Skin epidermis (tissue), 12 donors: ENCODE measurements at regions not wholly inside any gene's neighbourhood (a gene's known extent, or its start where the extent isn't known, plus 50 kb on each side); places are given as distances from the start of the nearest gene placed in this dataset.

ENCODE experiments used
- H3K27ac ChIP-seq, 21 experiments: fragments of 200-600 bp; sonication (generic) in 11 of 21; one replicate each; pipeline ENCODE4 v1.5.0; 2020; ENCODE audit warnings: mild to moderate bottlenecking in 3 of 21, inconsistent platforms in 2 of 21, moderate library complexity in 2 of 21
- H3K4me3 ChIP-seq, 7 experiments: fragments of 200-600 bp; sonication (generic) in 2 of 7; one replicate each; pipeline ENCODE4 v1.5.0; 2020; ENCODE audit warnings: inconsistent platforms in 2 of 7, mild to moderate bottlenecking in 2 of 7, moderate library complexity in 1 of 7

- Histone ChIP-seq H3K27ac (no peak overlapping the region), H3K4me3 (no peak overlapping the region)
Measured at GRCh38 chr6:92363111-92363510, 1056.2 kb downstream of the EPHA7 start.

- H3K4me3 ChIP-seq, result no peak overlapping the region
- no peak overlapping the region for H3K27ac ChIP-seq
Measured at GRCh38 chr6:92362404-92362803, 1057.0 kb downstream of the EPHA7 start.

GRCh38 chr6:92361990-92362389 lies 1057.4 kb downstream of the EPHA7 start:
- no peak overlapping the region for H3K27ac ChIP-seq
- no peak overlapping the region for H3K4me3 ChIP-seq

GRCh38 chr6:92354270-92354829 lies 1065.0 kb downstream of the EPHA7 start:
- no peak overlapping the region for H3K4me3 ChIP-seq
- no peak overlapping the region for H3K27ac ChIP-seq

GRCh38 chr6:92352130-92352529 lies 1067.2 kb downstream of the EPHA7 start:
- no peak overlapping the region for H3K27ac ChIP-seq
- H3K4me3 ChIP-seq, result no peak overlapping the region

- H3K27ac ChIP-seq, result no peak overlapping the region
- H3K4me3 ChIP-seq, result no peak overlapping the region
Measured at GRCh38 chr6:92341201-92341600, 1078.2 kb downstream of the EPHA7 start.

- H3K27ac ChIP-seq, result no peak overlapping the region
- H3K4me3 ChIP-seq, result no peak overlapping the region
Measured at GRCh38 chr6:92339936-92340640, 1079.3 kb downstream of the EPHA7 start.

GRCh38 chr6:92337571-92337970 lies 1081.8 kb downstream of the EPHA7 start:
- H3K4me3 ChIP-seq, result no peak overlapping the region
- no peak overlapping the region for H3K27ac ChIP-seq

- Histone ChIP-seq H3K27ac (no peak overlapping the region), H3K4me3 (no peak overlapping the region)
Measured at GRCh38 chr6:92329208-92329847, 1090.0 kb downstream of the EPHA7 start.

GRCh38 chr6:92315312-92315711 lies 1104.0 kb downstream of the EPHA7 start:
- Histone ChIP-seq H3K27ac (no peak overlapping the region), H3K4me3 (no peak overlapping the region)

GRCh38 chr6:92297101-92297500 lies 1122.3 kb downstream of the EPHA7 start:
- no peak overlapping the region for H3K4me3 ChIP-seq
- no peak overlapping the region for H3K27ac ChIP-seq

- Histone ChIP-seq H3K4me3 (no peak overlapping the region), H3K27ac (no peak overlapping the region)
Measured at GRCh38 chr6:92292067-92292466, 1127.3 kb downstream of the EPHA7 start.

GRCh38 chr6:92289831-92290230 lies 1129.5 kb downstream of the EPHA7 start:
- Histone ChIP-seq H3K27ac (no peak overlapping the region), H3K4me3 (no peak overlapping the region)

- H3K27ac ChIP-seq, result no peak overlapping the region
- no peak overlapping the region for H3K4me3 ChIP-seq
Measured at GRCh38 chr6:92281571-92282076, 1137.7 kb downstream of the EPHA7 start.

- Histone ChIP-seq H3K27ac (no peak overlapping the region), H3K4me3 (no peak overlapping the region)
Measured at GRCh38 chr6:92275150-92275549, 1144.2 kb downstream of the EPHA7 start.

- H3K27ac ChIP-seq, result no peak overlapping the region
- no peak overlapping the region for H3K4me3 ChIP-seq
Measured at GRCh38 chr6:92274588-92274987, 1144.8 kb downstream of the EPHA7 start.

GRCh38 chr6:92273694-92274093 lies 1145.7 kb downstream of the EPHA7 start:
- no peak overlapping the region for H3K27ac ChIP-seq
- no peak overlapping the region for H3K4me3 ChIP-seq

- Histone ChIP-seq H3K4me3 (no peak overlapping the region), H3K27ac (no peak overlapping the region)
Measured at GRCh38 chr6:92271091-92271490, 1148.3 kb downstream of the EPHA7 start.

GRCh38 chr6:92270365-92270764 lies 1149.0 kb downstream of the EPHA7 start:
- Histone ChIP-seq H3K27ac (no peak overlapping the region), H3K4me3 (no peak overlapping the region)

- H3K4me3 ChIP-seq, result no peak overlapping the region
- no peak overlapping the region for H3K27ac ChIP-seq
Measured at GRCh38 chr6:92267335-92267734, 1152.0 kb downstream of the EPHA7 start.

GRCh38 chr6:92263864-92264263 lies 1155.5 kb downstream of the EPHA7 start:
- no peak overlapping the region for H3K4me3 ChIP-seq
- no peak overlapping the region for H3K27ac ChIP-seq
